PC-9 (cell line): ENCODE measurements at regions not wholly inside any gene's neighbourhood (a gene's known extent, or its start where the extent isn't known, plus 50 kb on each side); places are given as distances from the start of the nearest gene placed in this dataset.

Experiments used
- CTCF ChIP-seq: fragments of 200-600 bp; sonication (generic); conservative IDR thresholded peaks from 2 replicates; pipeline ENCODE4 v1.6.1; 2017; ENCODE audit warnings: mixed run types, antibody characterized with exemption, mild to moderate bottlenecking, moderate library complexity
- EZH2 ChIP-seq: fragments of 200-600 bp; sonication (generic); IDR thresholded peaks from 2 replicates; pipeline ENCODE4 v1.8.0; 2017; ENCODE audit warnings: antibody characterized with exemption, low read depth

GRCh38 chr9:90107726-90108655, 503.2 kb downstream of the GADD45G start:
- TF ChIP-seq EZH2 (no peak), CTCF (no peak)
